Stomach (tissue), 8 donors: ENCODE measurements at regions not wholly inside any gene's neighbourhood (a gene's known extent, or its start where the extent isn't known, plus 50 kb on each side); places are given as distances from the start of the nearest gene placed in this dataset.

ENCODE experiments used
- DNase-seq, 2 donors: peaks; one replicate each; pipeline versions ENCODE4 v3.0.0 to v3.0.0-alpha.2; 2013 to 2019
- H3K27ac ChIP-seq, 5 donors: fragments of 200-600 bp in 4 of 5; sonication (generic) in 4 of 5; one replicate each; pipeline ENCODE4 v1.5.1; 2013 to 2019; ENCODE audit warnings: mild to moderate bottlenecking in 1 of 5, moderate library complexity in 1 of 5
- H3K27me3 ChIP-seq, 3 donors: fragments of 200-600 bp; sonication (generic); one replicate each; pipeline ENCODE4 v1.5.1; 2017 to 2019; ENCODE audit warnings: mixed run types in 1 of 3
- H3K36me3 ChIP-seq, 4 donors: fragments of 200-600 bp; sonication (generic); 1 replicate in 3 of 4; 2 replicates in 1 of 4; pipeline ENCODE4 v1.5.1; 2016 to 2019
- H3K4me1 ChIP-seq, 4 donors: fragments of 200-600 bp; sonication (generic); one replicate each; pipeline ENCODE4 v1.5.1; 2016 to 2019
- H3K4me3 ChIP-seq, 4 donors: fragments of 200-600 bp; sonication (generic) in 3 of 4; one replicate each; pipeline ENCODE4 v1.5.1; 2016 to 2019; ENCODE audit warnings: mild to moderate bottlenecking in 1 of 4
- H3K9me3 ChIP-seq, 4 donors: fragments of 200-600 bp; sonication (generic); one replicate each; pipeline ENCODE4 v1.5.1; 2016 to 2019
- EP300 ChIP-seq: sonication (generic); formaldehyde crosslinking; IDR thresholded peaks from one replicate; pipeline ENCODE4 v1.6.1; 2017; ENCODE audit warnings: antibody characterized with exemption
- POLR2A ChIP-seq, 4 donors: fragments of 450-650 bp; IDR thresholded peaks; one replicate each; pipeline ENCODE4 v1.6.1; 2016; ENCODE audit warnings: antibody characterized with exemption in 4 of 4, control low read depth in 2 of 4, mild to moderate bottlenecking in 1 of 4, moderate library complexity in 1 of 4
- POLR2AphosphoS5 ChIP-seq, 3 donors: sonication (generic); formaldehyde crosslinking; IDR thresholded peaks; one replicate each; pipeline ENCODE4 v1.6.1; 2016; ENCODE audit warnings: antibody characterized with exemption in 3 of 3
- WGBS, 5 donors: extraction: QIAGEN DNeasy Blood & Tissue Kit in 3 of 5; methylation state at CpG; one replicate each; pipeline versions ENCODE4 v1.1.5 to v1.1.7; 2013 to 2018; 5-methylcytosine and 5-hydroxymethylcytosine counted together
- intact Hi-C: fragments of 100-400 bp; cut with DNase I; formaldehyde crosslinking; loops from one replicate; pipeline ENCODE4 v1.15.1; 2023; ENCODE audit warnings: low total_unique reads
- TF ChIP-seq, protein P1 (sequence below), 7 experiments: fragments of 450-650 bp in 4 of 7; fragments of 200-600 bp in 3 of 7; sonication (generic) in 3 of 7; IDR thresholded peaks; one replicate each; pipeline ENCODE4 v1.5.1; 2016 to 2019; ENCODE audit warnings: antibody characterized with exemption in 7 of 7, control low read depth in 2 of 7, mild to moderate bottlenecking in 1 of 7
- donor health status: healthy with polysubstance abuse.
- donor health status: Bipolar disorder and iron deficiency.
- donor health status: healthy.

DNA sequence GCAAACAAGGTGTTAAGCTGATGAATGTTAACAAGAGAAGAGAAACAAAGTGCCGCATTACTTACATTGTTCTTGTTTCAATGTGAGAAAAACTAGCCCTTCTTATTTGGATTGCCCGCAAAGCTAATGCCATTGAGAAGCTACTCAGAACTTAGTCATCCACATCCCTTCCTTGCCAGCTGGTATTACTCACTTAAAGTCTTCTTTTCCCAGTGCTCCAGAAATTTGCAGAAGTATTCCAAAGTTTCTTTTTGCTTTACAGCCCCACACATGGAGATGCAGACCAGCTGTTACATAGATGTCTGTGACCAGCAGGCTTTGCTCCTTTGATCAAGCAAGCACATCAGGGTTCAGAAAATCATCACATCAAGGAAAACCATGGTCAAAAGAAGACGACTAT lies 529.0 kb downstream of the TBC1D32 start:
- 34 to 56% (median 48%) methylated on average over 3 of the region's 3 CpGs for WGBS, 5 donors
- Histone ChIP-seq H3K36me3 (no peaks in the 10 kb centered on the region), H3K9me3 (peaks cover 0 to 15% (median 0%) of the 10 kb centered on the region in 4 donors), H3K4me3 (no peak overlapping the region), H3K27ac (no peak overlapping the region), H3K27me3 (no peaks in the 10 kb centered on the region), H3K4me1 (no peaks in the 10 kb centered on the region)
- TF ChIP-seq POLR2A (IDR thresholded peaks at IDR 0.05) (no peak), EP300 (no peak), POLR2AphosphoS5 (IDR thresholded peaks at IDR 0.05) (no peak)
- TF ChIP-seq, protein P1, sequence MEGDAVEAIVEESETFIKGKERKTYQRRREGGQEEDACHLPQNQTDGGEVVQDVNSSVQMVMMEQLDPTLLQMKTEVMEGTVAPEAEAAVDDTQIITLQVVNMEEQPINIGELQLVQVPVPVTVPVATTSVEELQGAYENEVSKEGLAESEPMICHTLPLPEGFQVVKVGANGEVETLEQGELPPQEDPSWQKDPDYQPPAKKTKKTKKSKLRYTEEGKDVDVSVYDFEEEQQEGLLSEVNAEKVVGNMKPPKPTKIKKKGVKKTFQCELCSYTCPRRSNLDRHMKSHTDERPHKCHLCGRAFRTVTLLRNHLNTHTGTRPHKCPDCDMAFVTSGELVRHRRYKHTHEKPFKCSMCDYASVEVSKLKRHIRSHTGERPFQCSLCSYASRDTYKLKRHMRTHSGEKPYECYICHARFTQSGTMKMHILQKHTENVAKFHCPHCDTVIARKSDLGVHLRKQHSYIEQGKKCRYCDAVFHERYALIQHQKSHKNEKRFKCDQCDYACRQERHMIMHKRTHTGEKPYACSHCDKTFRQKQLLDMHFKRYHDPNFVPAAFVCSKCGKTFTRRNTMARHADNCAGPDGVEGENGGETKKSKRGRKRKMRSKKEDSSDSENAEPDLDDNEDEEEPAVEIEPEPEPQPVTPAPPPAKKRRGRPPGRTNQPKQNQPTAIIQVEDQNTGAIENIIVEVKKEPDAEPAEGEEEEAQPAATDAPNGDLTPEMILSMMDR (IDR thresholded peaks at IDR 0.05) = no peak
- peak in 1 of 2 donors; percentile 13 for DNase-seq
- intact Hi-C loops = no loop called here

DNA sequence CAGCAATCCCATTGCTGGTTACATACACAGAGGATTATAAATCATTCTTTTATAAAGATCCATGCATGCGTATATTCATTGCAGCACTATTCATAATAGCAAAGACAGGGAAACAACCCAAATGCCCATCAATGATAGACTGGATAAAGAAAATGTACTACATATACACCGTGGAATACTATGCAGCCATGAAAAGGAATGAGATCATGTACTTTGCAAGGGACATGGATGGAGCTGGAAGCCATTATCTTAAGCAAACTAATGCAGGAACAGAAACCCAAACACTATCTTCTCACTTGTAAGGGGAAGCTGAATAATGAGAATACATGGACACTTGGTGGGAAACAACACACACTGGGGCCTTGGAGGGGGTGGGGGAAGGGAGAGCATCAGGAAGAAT lies 529.7 kb downstream of the TBC1D32 start:
- intact Hi-C loops = no loop called here
- WGBS, 5 donors = 70 to 95% (median 92%) methylated on average over 2 of the region's 2 CpGs
- Histone ChIP-seq H3K4me3 (no peak overlapping the region), H3K9me3 (peaks cover 0 to 15% (median 0%) of the 10 kb centered on the region in 4 donors), H3K27ac (no peak overlapping the region), H3K36me3 (no peaks in the 10 kb centered on the region), H3K4me1 (no peaks in the 10 kb centered on the region), H3K27me3 (no peaks in the 10 kb centered on the region)
- no peak for DNase-seq
- TF ChIP-seq EP300 (no peak), POLR2A (IDR thresholded peaks at IDR 0.05) (no peak), POLR2AphosphoS5 (IDR thresholded peaks at IDR 0.05) (no peak)
- TF ChIP-seq, protein P1 (IDR thresholded peaks at IDR 0.05) = no peak

- Histone ChIP-seq H3K27me3 (no peaks in the 10 kb centered on the region), H3K27ac (no peak overlapping the region), H3K4me1 (no peaks in the 10 kb centered on the region), H3K36me3 (no peaks in the 10 kb centered on the region), H3K9me3 (peaks cover 0 to 3% (median 0%) of the 10 kb centered on the region in 4 donors), H3K4me3 (no peak overlapping the region)
- intact Hi-C loops = no loop called here
- TF ChIP-seq EP300 (no peak), POLR2A (IDR thresholded peaks at IDR 0.05) (no peak), POLR2AphosphoS5 (IDR thresholded peaks at IDR 0.05) (no peak)
- 90 to 97% (median 93%) methylated on average over 10 of the region's 10 CpGs for WGBS, 5 donors
- no peak for DNase-seq
These were observed 547.6 kb downstream of the TBC1D32 start for GRCh38 chr6:120786682-120787081.

DNA sequence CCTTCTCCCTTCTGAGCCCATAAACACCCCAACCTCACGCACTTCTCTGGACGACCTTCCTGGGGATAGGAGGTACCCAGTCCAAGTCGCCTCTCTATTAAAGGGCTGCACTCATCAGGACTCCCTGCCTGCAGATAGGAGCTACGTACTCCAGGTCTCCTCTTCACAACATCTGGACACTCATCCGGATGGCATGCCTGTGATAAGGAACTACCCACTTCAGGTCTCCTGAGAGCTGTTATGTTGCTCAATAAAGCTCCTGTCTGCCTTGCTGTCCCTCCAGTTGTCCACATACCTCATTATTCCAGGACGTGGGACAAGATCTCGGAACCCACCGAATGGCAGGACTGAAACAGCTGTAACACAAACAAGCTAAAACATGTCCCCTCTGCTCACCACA lies 548.0 kb downstream of the TBC1D32 start:
- Histone ChIP-seq H3K36me3 (no peaks in the 10 kb centered on the region), H3K9me3 (peaks cover 0 to under 1% (median 0%) of the 10 kb centered on the region in 4 donors), H3K27ac (no peak overlapping the region), H3K4me3 (no peak overlapping the region), H3K27me3 (no peaks in the 10 kb centered on the region), H3K4me1 (no peaks in the 10 kb centered on the region)
- intact Hi-C loops = no loop called here
- no peak for TF ChIP-seq EP300
- TF ChIP-seq, protein P1 (IDR thresholded peaks at IDR 0.05) = no peak
- TF ChIP-seq POLR2A (IDR thresholded peaks at IDR 0.05) = no peak
- TF ChIP-seq POLR2AphosphoS5 (IDR thresholded peaks at IDR 0.05) = no peak
- 81 to 95% (median 92%) methylated on average over 8 of the region's 8 CpGs for WGBS, 5 donors
- DNase-seq = no peak

DNA sequence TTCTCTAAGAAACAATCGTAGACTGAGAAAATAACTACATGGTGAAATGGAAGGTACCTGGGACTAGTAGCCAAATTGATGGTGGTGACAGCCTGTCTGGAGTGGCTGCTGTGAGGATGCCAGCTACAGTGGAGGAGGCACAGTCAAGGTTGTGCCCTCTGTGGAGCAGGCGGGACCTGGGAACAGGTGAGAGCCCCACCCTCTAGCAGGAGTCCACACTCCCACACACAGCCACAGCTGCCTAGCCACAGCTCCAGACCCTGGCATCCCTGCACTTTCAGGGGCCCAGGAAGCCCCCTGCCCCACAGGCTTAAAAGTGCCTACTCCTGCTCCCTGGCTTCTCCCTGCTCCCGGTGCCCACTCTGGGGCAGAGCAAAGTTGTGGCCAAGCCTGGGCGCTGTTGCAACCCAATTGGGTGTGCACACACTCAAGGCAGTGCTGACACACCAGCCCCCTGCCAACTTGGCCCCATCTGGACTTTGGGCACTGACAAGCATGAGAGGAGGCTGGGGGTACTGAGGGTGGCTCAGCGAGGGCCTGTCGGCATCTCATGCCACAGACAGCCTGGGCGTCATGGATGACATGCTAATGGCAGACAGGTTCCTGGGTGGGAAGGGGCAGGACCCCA lies 548.7 kb downstream of the TBC1D32 start:
- DNase-seq = no peak
- Histone ChIP-seq H3K27me3 (no peaks in the 10 kb centered on the region), H3K9me3 (no peaks in the 10 kb centered on the region), H3K4me3 (no peak overlapping the region), H3K36me3 (no peaks in the 10 kb centered on the region), H3K4me1 (no peaks in the 10 kb centered on the region), H3K27ac (no peak overlapping the region)
- 84 to 95% (median 88%) methylated on average over 2 to 7 of the region's 7 CpGs for WGBS, 5 donors
- intact Hi-C loops = no loop called here
- TF ChIP-seq POLR2AphosphoS5 (IDR thresholded peaks at IDR 0.05) = no peak
- TF ChIP-seq, protein P1 (IDR thresholded peaks at IDR 0.05) = no peak
- no peak for TF ChIP-seq POLR2A (IDR thresholded peaks at IDR 0.05)
- TF ChIP-seq EP300 = no peak
